Lower lobe of right lung (tissue), 2 donors: ENCODE measurements at regions not wholly inside any gene's neighbourhood (a gene's known extent, or its start where the extent isn't known, plus 50 kb on each side); places are given as distances from the start of the nearest gene placed in this dataset.
A peak's percentile ranks its signal among the peaks of the same experiment; 100 is the strongest.

Source experiments
- ATAC-seq, 2 donors: fragments of 200-7000 bp; cut with Tn5 transposase; one replicate each; pipeline ENCODE4 v1.9.1; 2020 to 2022; ENCODE audit warnings: mild to moderate bottlenecking in 2 of 2, moderate library complexity in 2 of 2
- DNase-seq: peaks from one replicate; pipeline ENCODE4 v3.0.0-alpha.2; 2020
- H3K27ac ChIP-seq: fragments of 200-600 bp; one replicate; pipeline ENCODE4 v1.8.0; 2022
- H3K27me3 ChIP-seq: fragments of 200-600 bp; one replicate; pipeline ENCODE4 v1.8.0; 2022; ENCODE audit warnings: low read depth
- H3K36me3 ChIP-seq: fragments of 200-600 bp; one replicate; pipeline ENCODE4 v1.8.0; 2022; ENCODE audit warnings: mild to moderate bottlenecking
- H3K4me1 ChIP-seq: fragments of 200-600 bp; one replicate; pipeline ENCODE4 v1.8.0; 2022
- H3K4me3 ChIP-seq: fragments of 200-600 bp; one replicate; pipeline ENCODE4 v1.8.0; 2022; ENCODE audit warnings: mild to moderate bottlenecking
- H3K9me3 ChIP-seq: fragments of 200-600 bp; one replicate; pipeline ENCODE4 v1.8.0; 2022
- CTCF ChIP-seq: fragments of 200-600 bp; IDR thresholded peaks from one replicate; pipeline ENCODE4 v1.8.0; 2022; ENCODE audit warnings: antibody characterized with exemption, mild to moderate bottlenecking
- intact Hi-C: fragments of 100-400 bp; cut with DNase I; formaldehyde crosslinking; loops from one replicate; pipeline ENCODE4 v1.11.0; 2022
- donor health status: DM: no; HTN: yes; CAD: no; lungs with severe emphysema.

- no peak overlapping the region for H3K4me3 ChIP-seq
- no peak for DNase-seq
- intact Hi-C loops: no loop called here
Measured at GRCh38 chr11:135037828-135038227, 625.8 kb upstream of the B3GAT1 start.

GRCh38 chr11:135036488-135037297 lies 624.7 kb upstream of the B3GAT1 start:
- intact Hi-C loops: no loop called here
- Histone ChIP-seq H3K27me3 (no peaks in the 10 kb centered on the region), H3K9me3 (no peaks in the 10 kb centered on the region), H3K36me3 (no peaks in the 10 kb centered on the region), H3K27ac (no peak overlapping the region), H3K4me3 (no peak overlapping the region), H3K4me1 (no peaks in the 10 kb centered on the region)
- DNase-seq (no peak), ATAC-seq (peak in 1 of 2 donors; percentile 19)
- TF ChIP-seq CTCF: no peak

More at GRCh38 chr11:135037828-135038227, 625.8 kb upstream of the B3GAT1 start:
- no peak for TF ChIP-seq CTCF
- no peaks in the 10 kb centered on the region for H3K27me3 ChIP-seq
- H3K36me3 ChIP-seq: no peaks in the 10 kb centered on the region
- H3K4me1 ChIP-seq: no peaks in the 10 kb centered on the region
- H3K9me3 ChIP-seq: no peaks in the 10 kb centered on the region
- no peak for ATAC-seq
- H3K27ac ChIP-seq: no peak overlapping the region

- intact Hi-C loops: no loop called here
- no peak for TF ChIP-seq CTCF
- Histone ChIP-seq H3K4me1 (no peaks in the 10 kb centered on the region), H3K27me3 (peaks cover 3% of the 10 kb centered on the region), H3K9me3 (no peaks in the 10 kb centered on the region), H3K36me3 (no peaks in the 10 kb centered on the region), H3K27ac (no peak overlapping the region), H3K4me3 (no peak overlapping the region)
- DNase-seq: no peak
- no peak for ATAC-seq
Measured at GRCh38 chr11:135035282-135035681, 623.2 kb upstream of the B3GAT1 start.

GRCh38 chr11:135033540-135033939 lies 621.5 kb upstream of the B3GAT1 start:
- no peaks in the 10 kb centered on the region for H3K4me1 ChIP-seq
- DNase-seq (no peak), ATAC-seq (no peak)
- no peaks in the 10 kb centered on the region for H3K36me3 ChIP-seq
- no peaks in the 10 kb centered on the region for H3K9me3 ChIP-seq
- intact Hi-C loops: no loop called here
- peak; percentile 29 for TF ChIP-seq CTCF
- H3K27ac ChIP-seq: no peak overlapping the region
- no peak overlapping the region for H3K4me3 ChIP-seq
- peaks cover 3% of the 10 kb centered on the region for H3K27me3 ChIP-seq

GRCh38 chr11:135031205-135031989 lies 619.4 kb upstream of the B3GAT1 start:
- peaks cover 3% of the 10 kb centered on the region for H3K27me3 ChIP-seq
- H3K4me1 ChIP-seq: no peaks in the 10 kb centered on the region
- no peak for ATAC-seq
- intact Hi-C loops: no loop called here
- no peak for TF ChIP-seq CTCF
- DNase-seq: no peak
- no peak overlapping the region for H3K4me3 ChIP-seq
- no peaks in the 10 kb centered on the region for H3K9me3 ChIP-seq
- H3K36me3 ChIP-seq: no peaks in the 10 kb centered on the region
- H3K27ac ChIP-seq: no peak overlapping the region
